ENCODE measurements at regions not wholly inside any gene's neighbourhood (a gene's known extent, or its start where the extent isn't known, plus 50 kb on each side); places are given as distances from the start of the nearest gene placed in this dataset.

GRCh38 chr21:27061770-27062169, 94.9 kb upstream of the ADAMTS5 start:
- Histone ChIP-seq H4K20me1 (no peaks in the 10 kb centered on the region), H3K4me3 (no peak overlapping the region), H3K36me3 (no peaks in the 10 kb centered on the region), H3K27me3 (no peaks in the 10 kb centered on the region), H3K27ac (no peak overlapping the region), H3K4me1 (no peaks in the 10 kb centered on the region), H3K4me2 (no peak overlapping the region), H3K9ac (no peak overlapping the region), H3K9me3 (0 out of 2 replicates have a peak, but pooled peaks cover 10% of the 10 kb centered on the region)
- no peak for TF ChIP-seq Cebpa-rat (IDR thresholded peaks at IDR 0.05)

GRCh38 chr21:27060190-27060589, 93.3 kb upstream of the ADAMTS5 start:
- no peaks in the 10 kb centered on the region for H4K20me1 ChIP-seq
- no peak overlapping the region for H3K4me3 ChIP-seq
- H3K4me2 ChIP-seq, result no peak overlapping the region
- H3K27me3 ChIP-seq, result no peaks in the 10 kb centered on the region
- H3K9me3 ChIP-seq, result 0 out of 2 replicates have a peak, but pooled peaks cover 10% of the 10 kb centered on the region
- H3K27ac ChIP-seq, result no peak overlapping the region
- TF ChIP-seq Cebpa-rat (IDR thresholded peaks at IDR 0.05), result no peak
- H3K36me3 ChIP-seq, result no peaks in the 10 kb centered on the region
- H3K4me1 ChIP-seq, result no peaks in the 10 kb centered on the region
- no peak overlapping the region for H3K9ac ChIP-seq

- Histone ChIP-seq H3K27ac (no peak overlapping the region), H3K9ac (no peak overlapping the region), H3K36me3 (no peaks in the 10 kb centered on the region), H3K9me3 (0 out of 2 replicates have a peak, but pooled peaks cover 10% of the 10 kb centered on the region), H4K20me1 (no peaks in the 10 kb centered on the region), H3K4me2 (no peak overlapping the region), H3K4me3 (no peak overlapping the region), H3K4me1 (no peaks in the 10 kb centered on the region), H3K27me3 (no peaks in the 10 kb centered on the region)
- no peak for TF ChIP-seq Cebpa-rat (IDR thresholded peaks at IDR 0.05)
These were observed 92.1 kb upstream of the ADAMTS5 start for GRCh38 chr21:27058673-27059605.

- TF ChIP-seq Cebpa-rat (IDR thresholded peaks at IDR 0.05), result no peak
- no peak overlapping the region for H3K4me2 ChIP-seq
These were observed 91.1 kb upstream of the ADAMTS5 start for GRCh38 chr21:27057997-27058396.

GRCh38 chr21:27047658-27048314, 80.9 kb upstream of the ADAMTS5 start:
- no peak overlapping the region for H3K27ac ChIP-seq
- H3K9ac ChIP-seq, result no peak overlapping the region
- H3K36me3 ChIP-seq, result no peaks in the 10 kb centered on the region
- H3K4me3 ChIP-seq, result no peak overlapping the region
- H3K4me1 ChIP-seq, result no peaks in the 10 kb centered on the region
- H3K9me3 ChIP-seq, result no peaks in the 10 kb centered on the region
- H3K4me2 ChIP-seq, result no peak overlapping the region
- TF ChIP-seq Cebpa-rat (IDR thresholded peaks at IDR 0.05), result no peak
- no peaks in the 10 kb centered on the region for H3K27me3 ChIP-seq
- H4K20me1 ChIP-seq, result no peaks in the 10 kb centered on the region

More at GRCh38 chr21:27057997-27058396, 91.1 kb upstream of the ADAMTS5 start:
- Histone ChIP-seq H3K4me3 (no peak overlapping the region), H3K4me1 (no peaks in the 10 kb centered on the region), H3K36me3 (no peaks in the 10 kb centered on the region), H3K27ac (no peak overlapping the region), H3K27me3 (no peaks in the 10 kb centered on the region), H3K9me3 (0 out of 2 replicates have a peak, but pooled peaks cover 2% of the 10 kb centered on the region), H4K20me1 (no peaks in the 10 kb centered on the region), H3K9ac (no peak overlapping the region)

GRCh38 chr21:27047283-27047657, 80.4 kb upstream of the ADAMTS5 start:
- H3K4me3 ChIP-seq, result no peak overlapping the region
- no peak for TF ChIP-seq Cebpa-rat (IDR thresholded peaks at IDR 0.05)
- H3K9ac ChIP-seq, result no peak overlapping the region
- H3K4me2 ChIP-seq, result no peak overlapping the region
- H3K9me3 ChIP-seq, result no peaks in the 10 kb centered on the region
- H3K36me3 ChIP-seq, result no peaks in the 10 kb centered on the region
- no peaks in the 10 kb centered on the region for H4K20me1 ChIP-seq
- no peaks in the 10 kb centered on the region for H3K27me3 ChIP-seq
- no peak overlapping the region for H3K27ac ChIP-seq
- H3K4me1 ChIP-seq, result no peaks in the 10 kb centered on the region

GRCh38 chr21:27045281-27045985, 78.5 kb upstream of the ADAMTS5 start:
- H3K27me3 ChIP-seq, result no peaks in the 10 kb centered on the region
- no peak overlapping the region for H3K4me3 ChIP-seq
- no peak overlapping the region for H3K9ac ChIP-seq
- no peaks in the 10 kb centered on the region for H4K20me1 ChIP-seq
- H3K36me3 ChIP-seq, result no peaks in the 10 kb centered on the region
- H3K4me2 ChIP-seq, result no peak overlapping the region
- no peak for TF ChIP-seq Cebpa-rat (IDR thresholded peaks at IDR 0.05)
- H3K4me1 ChIP-seq, result no peaks in the 10 kb centered on the region
- no peaks in the 10 kb centered on the region for H3K9me3 ChIP-seq
- no peak overlapping the region for H3K27ac ChIP-seq

- Histone ChIP-seq H3K9ac (no peak overlapping the region), H3K27me3 (no peaks in the 10 kb centered on the region), H3K4me1 (no peaks in the 10 kb centered on the region), H4K20me1 (no peaks in the 10 kb centered on the region), H3K4me3 (no peak overlapping the region), H3K9me3 (no peaks in the 10 kb centered on the region), H3K4me2 (no peak overlapping the region), H3K36me3 (no peaks in the 10 kb centered on the region), H3K27ac (no peak overlapping the region)
- TF ChIP-seq Cebpa-rat (IDR thresholded peaks at IDR 0.05), result no peak
These were observed 76.5 kb upstream of the ADAMTS5 start for GRCh38 chr21:27043377-27043776.

GRCh38 chr21:27040738-27041469, 74.0 kb upstream of the ADAMTS5 start:
- H3K9me3 ChIP-seq, result no peaks in the 10 kb centered on the region
- no peak for TF ChIP-seq Cebpa-rat (IDR thresholded peaks at IDR 0.05)
- H3K9ac ChIP-seq, result no peak overlapping the region
- no peaks in the 10 kb centered on the region for H3K36me3 ChIP-seq
- H3K27ac ChIP-seq, result no peak overlapping the region
- no peak overlapping the region for H3K4me2 ChIP-seq
- H3K4me1 ChIP-seq, result no peaks in the 10 kb centered on the region
- H4K20me1 ChIP-seq, result no peaks in the 10 kb centered on the region
- H3K27me3 ChIP-seq, result no peaks in the 10 kb centered on the region
- no peak overlapping the region for H3K4me3 ChIP-seq

Data from BLaER1 (cell line).